ENCODE measurements at regions not wholly inside any gene's neighbourhood (a gene's known extent, or its start where the extent isn't known, plus 50 kb on each side); places are given as distances from the start of the nearest gene placed in this dataset.
"Not testable (repeated sequence)": the region's sequence is repeated elsewhere in the genome, so short reads cannot be mapped to it uniquely, and the experiment has no call there.

GRCh38 chr7:24629958-24630357, 56.7 kb downstream of the PALS2 start:
- H3K27ac ChIP-seq (ENCODE audit: low read depth in 1 of 2, low read length in 2 of 2); H3K4me1 ChIP-seq (ENCODE audit: insufficient read depth, low read length); H3K4me3 ChIP-seq (ENCODE audit: low read length); H3K27ac Mint-ChIP-seq; H3K9me3 Mint-ChIP-seq; H3K27me3 Mint-ChIP-seq; ATAC-seq (ENCODE audit: poor library complexity); H3K27me3 ChIP-seq (ENCODE audit: control insufficient read depth in 1 of 2, insufficient read depth in 2 of 2, low read length in 2 of 2); DNase-seq; POLR2A ChIA-PET; H3K36me3 ChIP-seq (ENCODE audit: insufficient read depth, low read length); H3K9me3 ChIP-seq (ENCODE audit: control insufficient read depth in 1 of 2, insufficient read depth in 1 of 2, low read length in 2 of 2); H3K4me3 Mint-ChIP-seq; CTCF ChIA-PET: not testable (repeated sequence)
- intact Hi-C loops (cut with DNase I, micrococcal nuclease), result loop anchor here in 1 of 2 experiments (2.0 kb wide), 1 partner anchor 31 kb away; no protein-coding TSS in a partner anchor
- Mint-ChIP-seq H3K4me1 (ENCODE audit: low read depth) (peaks cover 12% of the 10 kb centered on the region), H3K36me3 (ENCODE audit: low read depth) (peaks cover 56% of the 10 kb centered on the region)

- Histone ChIP-seq H3K9me3 (ENCODE audit: control insufficient read depth in 1 of 2, insufficient read depth in 1 of 2, low read length in 2 of 2) (no peaks in the 10 kb centered on the region), H3K27me3 (ENCODE audit: control insufficient read depth in 1 of 2, insufficient read depth in 2 of 2, low read length in 2 of 2) (no peaks in the 10 kb centered on the region), H3K4me3 (ENCODE audit: low read length) (no peak overlapping the region), H3K27ac (ENCODE audit: low read depth in 1 of 2, low read length in 2 of 2) (no peak overlapping the region), H3K36me3 (ENCODE audit: insufficient read depth, low read length) (no peaks in the 10 kb centered on the region), H3K4me1 (ENCODE audit: insufficient read depth, low read length) (no peaks in the 10 kb centered on the region)
- H3K27me3 Mint-ChIP-seq, result no peaks in the 10 kb centered on the region
- H3K4me1 Mint-ChIP-seq (ENCODE audit: low read depth), result peaks cover 12% of the 10 kb centered on the region
- POLR2A ChIA-PET, result no interaction called here
- peaks cover 3% of the 10 kb centered on the region for H3K9me3 Mint-ChIP-seq
- TF ChIP-seq CTCF (IDR thresholded peaks at IDR 0.05), result no peak
- H3K27ac Mint-ChIP-seq, result no peak overlapping the region
- intact Hi-C loops (cut with DNase I, micrococcal nuclease), result loop anchor here in 1 of 2 experiments (2.0 kb wide), 1 partner anchor 32 kb away; no protein-coding TSS in a partner anchor
- peaks cover 53% of the 10 kb centered on the region for H3K36me3 Mint-ChIP-seq (ENCODE audit: low read depth)
- CTCF ChIA-PET, result no interaction called here
- ATAC-seq (ENCODE audit: poor library complexity) (no peak), DNase-seq (no peak)
- H3K4me3 Mint-ChIP-seq, result no peak overlapping the region
These were observed 57.3 kb downstream of the PALS2 start for GRCh38 chr7:24630596-24630995.

- Mint-ChIP-seq H3K4me1 (ENCODE audit: low read depth) (peaks cover 4% of the 10 kb centered on the region), H3K27ac (no peak overlapping the region), H3K36me3 (ENCODE audit: low read depth) (peaks cover 19% of the 10 kb centered on the region), H3K27me3 (no peaks in the 10 kb centered on the region), H3K4me3 (no peak overlapping the region), H3K9me3 (no peaks in the 10 kb centered on the region)
- Histone ChIP-seq H3K4me3 (ENCODE audit: low read length) (no peak overlapping the region), H3K4me1 (ENCODE audit: insufficient read depth, low read length) (no peaks in the 10 kb centered on the region), H3K9me3 (ENCODE audit: control insufficient read depth in 1 of 2, insufficient read depth in 1 of 2, low read length in 2 of 2) (no peaks in the 10 kb centered on the region), H3K27ac (ENCODE audit: low read depth in 1 of 2, low read length in 2 of 2) (no peak overlapping the region), H3K36me3 (ENCODE audit: insufficient read depth, low read length) (no peaks in the 10 kb centered on the region), H3K27me3 (ENCODE audit: control insufficient read depth in 1 of 2, insufficient read depth in 2 of 2, low read length in 2 of 2) (no peaks in the 10 kb centered on the region)
- DNase-seq (no peak), ATAC-seq (ENCODE audit: poor library complexity) (no peak)
- TF ChIP-seq CTCF (IDR thresholded peaks at IDR 0.05), result no peak
- ChIA-PET POLR2A (no interaction called here), CTCF (interaction anchor here (0.7 kb wide), 1 partner anchor 17 kb away, joined by 4 read pairs; no protein-coding TSS in a partner anchor)
- intact Hi-C loops (cut with DNase I, micrococcal nuclease), result no loop called here
These were observed 63.8 kb downstream of the PALS2 start for GRCh38 chr7:24637021-24637420.

DNA sequence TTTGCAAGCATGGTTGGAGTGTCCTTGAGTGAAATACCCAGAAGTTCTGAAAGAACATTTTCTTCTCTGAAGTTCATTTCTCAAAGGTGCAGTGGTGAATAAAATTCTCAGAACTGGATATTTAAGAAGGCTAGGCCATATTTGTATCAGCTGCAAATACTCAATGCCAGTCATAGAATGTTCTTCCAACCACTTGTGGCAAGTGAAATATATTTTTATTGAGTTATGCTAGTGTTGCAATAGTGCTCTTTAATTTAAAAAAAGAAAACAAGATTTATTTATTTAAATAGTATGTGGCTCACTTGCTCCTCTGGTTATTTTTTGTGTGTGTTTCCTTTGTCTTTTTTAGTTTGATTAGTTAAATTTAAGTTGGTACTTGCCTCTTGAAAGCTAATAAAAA, 64.5 kb downstream of the PALS2 start:
- intact Hi-C loops (cut with DNase I, micrococcal nuclease), result no loop called here
- Mint-ChIP-seq H3K27ac (no peak overlapping the region), H3K4me3 (no peak overlapping the region), H3K36me3 (ENCODE audit: low read depth) (peaks cover 25% of the 10 kb centered on the region), H3K4me1 (ENCODE audit: low read depth) (peaks cover 4% of the 10 kb centered on the region), H3K9me3 (no peaks in the 10 kb centered on the region), H3K27me3 (no peaks in the 10 kb centered on the region)
- Histone ChIP-seq H3K36me3 (ENCODE audit: insufficient read depth, low read length) (no peaks in the 10 kb centered on the region), H3K27me3 (ENCODE audit: control insufficient read depth in 1 of 2, insufficient read depth in 2 of 2, low read length in 2 of 2) (no peaks in the 10 kb centered on the region), H3K9me3 (ENCODE audit: control insufficient read depth in 1 of 2, insufficient read depth in 1 of 2, low read length in 2 of 2) (no peaks in the 10 kb centered on the region), H3K4me1 (ENCODE audit: insufficient read depth, low read length) (no peaks in the 10 kb centered on the region), H3K4me3 (ENCODE audit: low read length) (no peak overlapping the region), H3K27ac (ENCODE audit: low read depth in 1 of 2, low read length in 2 of 2) (no peak overlapping the region)
- ChIA-PET POLR2A (no interaction called here), CTCF (interaction anchor here (0.7 kb wide), 1 partner anchor 18 kb away, joined by 4 read pairs; no protein-coding TSS in a partner anchor)
- TF ChIP-seq CTCF (IDR thresholded peaks at IDR 0.05), result no peak
- no peak for DNase-seq
- ATAC-seq (ENCODE audit: poor library complexity), result no peak

DNA sequence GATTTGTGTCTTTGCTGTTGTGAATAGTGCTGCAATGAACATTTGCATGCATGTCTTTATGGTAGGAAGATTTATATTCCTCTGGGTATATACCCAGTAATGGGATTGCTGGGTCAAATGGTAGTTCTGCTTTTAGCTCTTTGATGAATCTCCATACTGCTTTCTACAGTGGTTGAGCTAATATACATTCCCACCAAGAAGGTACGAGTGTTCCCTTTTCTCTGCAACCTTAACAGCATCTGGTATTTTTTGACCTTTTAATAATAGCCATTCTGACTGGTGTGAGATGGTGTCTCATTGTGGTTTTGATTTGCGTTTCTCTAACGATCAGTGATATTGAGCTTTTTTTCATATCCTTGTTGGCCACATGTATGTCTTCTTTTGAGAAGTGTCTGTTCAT, 71.3 kb downstream of the PALS2 start:
- H3K36me3 ChIP-seq (ENCODE audit: insufficient read depth, low read length); H3K9me3 ChIP-seq (ENCODE audit: control insufficient read depth in 1 of 2, insufficient read depth in 1 of 2, low read length in 2 of 2); DNase-seq; ATAC-seq (ENCODE audit: poor library complexity); H3K27me3 Mint-ChIP-seq; H3K9me3 Mint-ChIP-seq; H3K27me3 ChIP-seq (ENCODE audit: control insufficient read depth in 1 of 2, insufficient read depth in 2 of 2, low read length in 2 of 2); H3K4me3 ChIP-seq (ENCODE audit: low read length); CTCF ChIA-PET; H3K4me1 ChIP-seq (ENCODE audit: insufficient read depth, low read length); POLR2A ChIA-PET; H3K27ac Mint-ChIP-seq; H3K27ac ChIP-seq (ENCODE audit: low read depth in 1 of 2, low read length in 2 of 2); H3K4me3 Mint-ChIP-seq; H3K4me1 Mint-ChIP-seq (ENCODE audit: low read depth); intact Hi-C loops (cut with DNase I, micrococcal nuclease): not testable (repeated sequence)
- H3K36me3 Mint-ChIP-seq (ENCODE audit: low read depth), result peaks cover 54% of the 10 kb centered on the region
